ENCODE measurements at regions not wholly inside any gene's neighbourhood (a gene's known extent, or its start where the extent isn't known, plus 50 kb on each side); places are given as distances from the start of the nearest gene placed in this dataset.

GRCh38 chr6:156174031-156174890, 602.9 kb upstream of the ARID1B start:
- TF ChIP-seq CTCF (IDR thresholded peaks at IDR 0.05 in 2 of 3, conservative IDR thresholded peaks at IDR 0.05 in 1 of 3; ENCODE audit: borderline replicate concordance in 1 of 3, insufficient read depth in 1 of 3, low read depth in 2 of 3, low read length in 2 of 3): no peak
- no peak for TF ChIP-seq POLR2A (IDR thresholded peaks at IDR 0.05; ENCODE audit: borderline replicate concordance, extremely low read depth, insufficient read depth, insufficient read length)
- no peak for TF ChIP-seq ELF1 (IDR thresholded peaks at IDR 0.05; ENCODE audit: borderline replicate concordance, low read depth)
- no peak for TF ChIP-seq REST (IDR thresholded peaks at IDR 0.05; ENCODE audit: low read depth)
- no peak for TF ChIP-seq RAD21 (IDR thresholded peaks at IDR 0.05; ENCODE audit: low read depth)
- no peak for TF ChIP-seq EZH2 (IDR thresholded peaks at IDR 0.05)
- TF ChIP-seq POLR2AphosphoS5 (IDR thresholded peaks at IDR 0.05; ENCODE audit: low read depth, low read length): no peak
- no peak for TF ChIP-seq CEBPB (IDR thresholded peaks at IDR 0.05; ENCODE audit: low read depth)
